LNCaP clone FGC (cell line): ENCODE measurements at regions not wholly inside any gene's neighbourhood (a gene's known extent, or its start where the extent isn't known, plus 50 kb on each side); places are given as distances from the start of the nearest gene placed in this dataset.

Source experiments
- DNase-seq: peaks from one replicate; pipeline ENCODE4 v3.0.0-alpha.2; 2011; ENCODE audit warnings: low read depth
- H3K4me3 ChIP-seq: 2 replicates; pipeline ENCODE4 v1.5.1; 2011; ENCODE audit warnings: mild to moderate bottlenecking, low read depth, low read length, control low read depth
- TF ChIP-seq, protein P1 (sequence below): IDR thresholded peaks from 2 replicates; pipeline ENCODE4 v1.5.1; 2012; ENCODE audit warnings: mild to moderate bottlenecking; ENCODE audit not compliant: control insufficient read depth, insufficient read depth; ENCODE audit errors: extremely low read depth

DNA sequence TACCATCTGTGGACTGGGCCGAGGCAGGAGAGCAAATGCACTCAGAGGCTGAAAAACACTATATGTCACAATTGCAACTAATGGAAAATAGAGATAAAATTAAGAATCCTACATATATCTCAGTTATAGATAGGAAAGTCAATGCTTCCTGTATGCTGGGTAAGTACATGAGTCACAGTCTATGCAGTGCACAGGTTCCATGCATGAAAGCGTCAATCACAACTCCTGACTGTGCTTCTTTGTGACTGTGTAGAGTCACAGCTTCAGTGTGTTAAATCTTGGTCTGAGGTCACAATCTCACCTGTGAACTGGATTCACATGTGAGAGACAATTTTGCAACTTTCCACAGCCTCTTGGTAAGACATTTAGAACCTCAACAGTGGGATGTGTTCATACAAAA lies 247.2 kb downstream of the RPS4Y2 start:
- no peak for DNase-seq
- no peak overlapping the region for H3K4me3 ChIP-seq
- TF ChIP-seq, protein P1, sequence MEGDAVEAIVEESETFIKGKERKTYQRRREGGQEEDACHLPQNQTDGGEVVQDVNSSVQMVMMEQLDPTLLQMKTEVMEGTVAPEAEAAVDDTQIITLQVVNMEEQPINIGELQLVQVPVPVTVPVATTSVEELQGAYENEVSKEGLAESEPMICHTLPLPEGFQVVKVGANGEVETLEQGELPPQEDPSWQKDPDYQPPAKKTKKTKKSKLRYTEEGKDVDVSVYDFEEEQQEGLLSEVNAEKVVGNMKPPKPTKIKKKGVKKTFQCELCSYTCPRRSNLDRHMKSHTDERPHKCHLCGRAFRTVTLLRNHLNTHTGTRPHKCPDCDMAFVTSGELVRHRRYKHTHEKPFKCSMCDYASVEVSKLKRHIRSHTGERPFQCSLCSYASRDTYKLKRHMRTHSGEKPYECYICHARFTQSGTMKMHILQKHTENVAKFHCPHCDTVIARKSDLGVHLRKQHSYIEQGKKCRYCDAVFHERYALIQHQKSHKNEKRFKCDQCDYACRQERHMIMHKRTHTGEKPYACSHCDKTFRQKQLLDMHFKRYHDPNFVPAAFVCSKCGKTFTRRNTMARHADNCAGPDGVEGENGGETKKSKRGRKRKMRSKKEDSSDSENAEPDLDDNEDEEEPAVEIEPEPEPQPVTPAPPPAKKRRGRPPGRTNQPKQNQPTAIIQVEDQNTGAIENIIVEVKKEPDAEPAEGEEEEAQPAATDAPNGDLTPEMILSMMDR = no peak

DNA sequence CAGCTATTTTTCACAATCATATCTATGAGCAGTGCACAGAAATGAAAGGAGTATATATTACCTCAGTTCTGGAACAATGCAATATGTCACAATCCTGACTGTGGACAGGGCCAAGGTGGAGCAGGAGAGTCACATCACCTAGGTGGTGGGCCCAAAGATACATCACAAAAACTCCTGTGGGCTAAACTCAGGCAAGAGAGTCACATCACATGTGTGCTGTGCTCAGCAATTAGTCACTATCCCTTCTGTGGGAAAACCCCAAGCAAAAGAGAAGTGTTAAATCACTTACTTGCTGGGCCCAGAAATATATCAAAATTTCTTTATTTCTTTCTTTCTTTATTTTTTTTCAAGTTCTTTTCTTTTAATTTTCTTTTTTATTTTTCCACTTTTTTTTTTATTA lies 249.6 kb downstream of the RPS4Y2 start:
- H3K4me3 ChIP-seq = no peak overlapping the region
- DNase-seq = no peak
- TF ChIP-seq, protein P1 = no peak

DNA sequence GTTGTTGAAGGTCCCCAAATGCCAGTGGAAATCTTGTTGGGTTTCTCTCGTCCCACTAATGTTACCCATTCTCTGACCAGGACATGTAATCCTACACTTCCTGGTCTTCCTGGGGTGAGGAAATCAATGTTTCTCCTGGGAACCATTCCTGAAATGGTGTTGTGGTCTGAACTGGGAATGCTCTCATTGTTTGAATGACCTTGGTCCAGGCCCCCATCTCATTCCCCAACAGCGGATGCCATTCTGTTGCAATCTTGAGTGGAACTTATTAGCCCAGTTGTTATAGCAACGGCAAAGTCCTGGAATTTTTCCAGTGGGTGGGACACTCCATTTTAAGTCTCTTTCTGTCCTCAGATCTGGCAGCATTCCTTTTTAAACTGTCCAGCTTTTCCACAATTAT lies 265.9 kb downstream of the RPS4Y2 start:
- no peak overlapping the region for H3K4me3 ChIP-seq
- TF ChIP-seq, protein P1 = no peak
- no peak for DNase-seq

DNA sequence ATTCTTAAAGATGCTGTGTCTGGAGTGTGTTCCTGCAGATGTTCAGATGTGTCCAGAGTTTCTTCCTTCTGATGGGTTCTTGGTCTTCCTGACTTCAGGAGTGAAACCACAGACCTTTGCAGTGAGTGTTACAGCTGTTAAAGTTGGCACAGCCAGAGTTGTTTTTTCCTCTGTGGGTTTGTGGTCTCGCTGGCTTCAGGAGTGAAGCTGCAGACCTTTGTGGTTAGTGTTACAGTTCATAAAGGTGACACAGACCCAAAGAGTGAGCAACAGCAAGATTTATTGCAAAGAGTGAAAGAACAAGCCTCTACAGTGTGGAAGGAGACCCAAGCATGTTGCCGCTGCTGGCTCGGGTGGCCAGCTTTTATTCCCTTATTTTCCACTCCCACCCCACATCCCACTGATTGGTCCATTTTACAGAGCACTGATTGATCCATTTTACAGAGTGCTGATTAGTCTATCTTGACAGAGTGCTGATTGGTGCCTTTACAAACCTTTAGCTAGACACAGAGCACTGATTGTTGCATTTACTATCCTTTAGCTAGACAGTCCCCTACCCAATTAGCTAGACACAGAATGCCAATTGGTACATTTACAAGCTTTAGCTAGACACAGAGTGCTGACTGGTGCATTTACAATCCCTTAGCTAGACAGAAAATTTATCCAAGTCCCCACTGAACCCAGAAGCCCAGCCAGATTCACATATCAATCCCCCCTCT lies 266.6 kb downstream of the RPS4Y2 start:
- DNase-seq = no peak
- TF ChIP-seq, protein P1 = no peak
- H3K4me3 ChIP-seq = no peak overlapping the region

DNA sequence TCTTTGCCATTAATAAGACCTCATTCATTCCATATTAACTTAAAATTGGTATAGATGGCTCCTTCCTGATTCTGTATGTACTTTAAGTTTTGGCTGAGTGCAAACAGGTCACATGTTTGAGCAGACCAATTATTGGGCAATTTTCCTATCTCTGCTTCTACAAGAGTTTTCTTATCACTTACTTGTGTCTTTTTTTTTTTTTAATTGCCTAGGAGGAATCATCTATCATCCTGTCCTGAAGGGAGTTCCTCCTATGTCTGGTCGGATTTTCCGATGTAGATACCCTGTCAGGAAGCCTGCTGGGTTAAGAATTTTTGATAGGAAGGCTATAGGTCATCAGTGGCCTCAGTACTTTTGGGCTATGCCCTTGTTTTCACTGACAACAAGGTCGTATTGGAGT lies 268.0 kb downstream of the RPS4Y2 start:
- no peak for DNase-seq
- TF ChIP-seq, protein P1 = no peak
- H3K4me3 ChIP-seq = no peak overlapping the region

DNA sequence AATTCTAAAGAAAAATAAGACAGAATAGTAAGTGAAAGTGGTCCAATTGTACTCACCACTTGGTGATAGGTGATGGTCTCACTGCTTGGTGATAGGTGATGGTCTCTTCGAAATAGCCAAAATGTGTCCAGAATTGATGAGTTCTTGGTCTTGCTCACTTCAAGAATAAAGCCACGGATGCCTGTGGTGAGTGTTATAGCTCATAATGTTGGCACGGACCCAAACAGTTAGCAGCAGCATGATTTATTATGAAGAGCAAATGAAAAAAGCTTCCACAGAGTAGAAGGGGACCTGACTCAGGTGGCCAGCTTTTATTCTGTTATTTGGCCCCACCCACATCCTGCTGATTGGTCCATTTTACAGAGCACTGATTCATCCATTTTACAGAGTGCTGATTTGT lies 272.6 kb downstream of the RPS4Y2 start:
- TF ChIP-seq, protein P1 = no peak
- DNase-seq = no peak
- H3K4me3 ChIP-seq = no peak overlapping the region

DNA sequence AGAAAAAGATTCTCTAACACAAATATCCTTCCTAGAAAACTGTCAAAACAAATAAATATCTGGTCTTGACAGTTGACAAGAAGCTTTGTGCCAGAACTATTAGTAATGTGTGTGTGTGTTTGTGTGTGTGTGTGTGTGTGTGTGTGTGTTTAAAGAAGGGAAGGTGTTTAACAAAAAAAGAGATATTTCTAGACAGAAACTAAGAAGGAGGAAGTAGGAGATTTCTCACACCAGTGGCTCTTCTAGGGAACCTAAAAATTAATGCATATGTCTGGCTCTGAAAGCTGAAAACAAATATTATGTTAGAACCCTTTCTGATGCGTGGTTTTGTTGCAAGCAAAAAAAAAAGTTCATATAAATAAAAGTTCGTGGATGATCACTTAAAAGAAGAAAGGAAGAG lies 277.5 kb downstream of the RPS4Y2 start:
- no peak for DNase-seq
- TF ChIP-seq, protein P1 = no peak
- H3K4me3 ChIP-seq = no peak overlapping the region
